ENCODE measurements at regions not wholly inside any gene's neighbourhood (a gene's known extent, or its start where the extent isn't known, plus 50 kb on each side); places are given as distances from the start of the nearest gene placed in this dataset.

DNA sequence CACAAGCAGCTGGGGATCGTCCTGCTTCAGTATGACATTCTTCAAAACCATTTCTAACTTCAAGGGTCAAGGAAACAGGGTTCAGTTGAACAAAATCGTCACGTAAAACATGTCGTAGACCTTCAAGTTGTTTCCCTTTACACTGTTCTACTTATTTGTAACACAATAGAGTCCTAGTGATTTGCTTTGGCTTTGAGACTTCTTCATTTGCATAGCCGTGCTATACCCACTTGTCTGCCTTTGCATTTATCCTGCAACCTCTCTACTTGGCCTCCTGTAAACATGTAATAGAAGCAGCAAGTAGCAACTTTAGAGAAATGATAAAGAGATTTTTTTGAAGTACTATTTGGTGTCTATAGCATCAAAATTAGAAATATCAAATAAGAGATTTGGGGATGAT, 194.9 kb downstream of the SLC7A11 start:
- H3K27ac ChIP-seq (ENCODE audit: insufficient read depth, low read length) = no peak overlapping the region
- H3K4ac ChIP-seq (ENCODE audit: low read depth, low read length) = peak overlapping the region; percentile 50; the same call in 1 of the 2 replicates
- POLR2A ChIA-PET (ENCODE audit: unreplicated experiment) = no interaction called here
- H3K9ac ChIP-seq (ENCODE audit: low read depth, low read length) = no peak overlapping the region
- H2AK9ac ChIP-seq (replicated peaks; ENCODE audit: low read depth, low read length, poor library complexity) = peak overlapping the region; percentile 56
- peak overlapping the region; percentile 13; the same call in 1 of the 2 replicates for H4K91ac ChIP-seq (ENCODE audit: insufficient read depth, low read depth, low read length)
- no peaks in the 10 kb centered on the region for H3K36me3 ChIP-seq (ENCODE audit: control insufficient read depth, insufficient read depth, low read length)
- peak overlapping the region; percentile 25; the same call in 1 of the 2 replicates for H3K14ac ChIP-seq (replicated peaks; ENCODE audit: low read depth, low read length)
- H4K5ac ChIP-seq (ENCODE audit: low read depth, low read length) = peak overlapping the region; percentile 49; the same call in 1 of the 2 replicates
- peak overlapping the region; percentile 84; the same call in 2 of the 3 replicates for H2BK15ac ChIP-seq (ENCODE audit: low read depth, low read length)
- H3K4me3 ChIP-seq (ENCODE audit: insufficient read depth, low read depth, low read length) = no peak overlapping the region
- H2AK5ac ChIP-seq (ENCODE audit: low read depth, low read length) = peak overlapping the region; percentile 87
- peaks cover 0 to 4% of the 10 kb centered on the region in 2 experiments; a peak in 1 of 4 replicates for H3K79me1 ChIP-seq (ENCODE audit: low read depth in 1 of 2, low read length in 2 of 2)
- BruUV-seq (replicated peaks) = no TSS peak
- DNase-seq (no peak), ATAC-seq (ENCODE audit: low read depth) (no peak)
- H3K18ac ChIP-seq (ENCODE audit: low read depth, low read length) = peak overlapping the region; percentile 47
- peak overlapping the region in 1 of 2 experiments; percentile 76; a peak in 1 of 4 replicates for H4K8ac ChIP-seq (ENCODE audit: low read depth in 2 of 2, low read length in 2 of 2)
- TF ChIP-seq USF2 (IDR thresholded peaks at IDR 0.05; ENCODE audit: low read depth, low read length) = no peak
- TF ChIP-seq MAFK (IDR thresholded peaks at IDR 0.05; ENCODE audit: low read depth, low read length) = no peak
- no peak for TF ChIP-seq RAD21 (IDR thresholded peaks at IDR 0.05; ENCODE audit: low read length)
- no peak for TF ChIP-seq RCOR1 (IDR thresholded peaks at IDR 0.05; ENCODE audit: insufficient replicate concordance, low read length)
- no peak for TF ChIP-seq ELK1 (IDR thresholded peaks at IDR 0.05; ENCODE audit: borderline replicate concordance, low read depth, low read length)
- no peak for TF ChIP-seq NFE2L2 (IDR thresholded peaks at IDR 0.05; ENCODE audit: low read depth, low read length)
- TF ChIP-seq POLR2A (IDR thresholded peaks at IDR 0.05; ENCODE audit: low read depth, low read length) = no peak
- no peak for TF ChIP-seq RFX5 (IDR thresholded peaks at IDR 0.05; ENCODE audit: low read depth, low read length)
- dilution Hi-C loops (cut with HindIII; ENCODE audit: low sequenced_read_pairs, unreplicated experiment) = no loop called here
- no peaks in the 10 kb centered on the region for H3K9me3 ChIP-seq (ENCODE audit: control insufficient read depth, insufficient read depth, low read length)
- peak overlapping the region; percentile 42 for H2BK5ac ChIP-seq (ENCODE audit: low read depth, low read length, poor library complexity, severe bottlenecking)
- no peaks in the 10 kb centered on the region for H4K20me1 ChIP-seq (ENCODE audit: insufficient read depth, low read length)
- H3K23ac ChIP-seq (ENCODE audit: low read depth, low read length) = no peak overlapping the region
- H3K4me2 ChIP-seq (ENCODE audit: low read depth, low read length) = no peak overlapping the region
- CTCF ChIA-PET = no interaction called here
- H3K56ac ChIP-seq (ENCODE audit: extremely low read depth, insufficient read depth, low read length) = no peak overlapping the region
- peak overlapping the region; percentile 28 for H2BK20ac ChIP-seq (ENCODE audit: low read depth, low read length)
- no peak overlapping the region for H2AFZ ChIP-seq (replicated peaks; ENCODE audit: low read length, poor library complexity)
- no peaks in the 10 kb centered on the region for H3K27me3 ChIP-seq (ENCODE audit: control insufficient read depth, insufficient read depth, low read length)
- intact Hi-C loops (cut with micrococcal nuclease) = no loop called here
- H3K4me1 ChIP-seq (ENCODE audit: control insufficient read depth, insufficient read depth, low read length) = peaks cover 18% of the 10 kb centered on the region
- H3K9me1 ChIP-seq (ENCODE audit: insufficient read depth, low read length) = peaks cover 3% of the 10 kb centered on the region; the same call in 1 of the 2 replicates
- no CpG with 5 or more reads among the region's 5 CpGs for WGBS, 2 experiments (ENCODE audit: extremely low coverage in 2 of 2, insufficient read length in 1 of 2)
- in situ Hi-C loops (cut with MboI; ENCODE audit: low sequenced_read_pairs) = no loop called here
- peak overlapping the region; percentile 69 for H2BK120ac ChIP-seq (ENCODE audit: low read depth, low read length)

Data from IMR-90 (cell line).